ENCODE measurements at regions not wholly inside any gene's neighbourhood (a gene's known extent, or its start where the extent isn't known, plus 50 kb on each side); places are given as distances from the start of the nearest gene placed in this dataset.

- DNase-seq (ENCODE audit: low spot score), result no peak
Measured at GRCh38 chr2:122999821-123000220, 1025.3 kb upstream of the CNTNAP5 start.

GRCh38 chr2:123002660-123003248, 1022.3 kb upstream of the CNTNAP5 start:
- no peak for DNase-seq (ENCODE audit: low spot score)

- DNase-seq (ENCODE audit: low spot score), result no peak
Measured at GRCh38 chr2:123015186-123015585, 1009.9 kb upstream of the CNTNAP5 start.

- no peak for DNase-seq (ENCODE audit: low spot score)
Measured at GRCh38 chr2:123035541-123035940, 989.5 kb upstream of the CNTNAP5 start.

- DNase-seq (ENCODE audit: low spot score), result no peak
Measured at GRCh38 chr2:123036300-123036699, 988.8 kb upstream of the CNTNAP5 start.

GRCh38 chr2:123040506-123040905, 984.6 kb upstream of the CNTNAP5 start:
- DNase-seq (ENCODE audit: low spot score), result no peak

- DNase-seq (ENCODE audit: low spot score), result no peak
Measured at GRCh38 chr2:123043458-123043857, 981.6 kb upstream of the CNTNAP5 start.

- DNase-seq (ENCODE audit: low spot score), result no peak
Measured at GRCh38 chr2:123045713-123046112, 979.4 kb upstream of the CNTNAP5 start.

- DNase-seq (ENCODE audit: low spot score), result no peak
Measured at GRCh38 chr2:123047186-123047585, 977.9 kb upstream of the CNTNAP5 start.

- no peak for DNase-seq (ENCODE audit: low spot score)
Measured at GRCh38 chr2:123051136-123051535, 974.0 kb upstream of the CNTNAP5 start.

- DNase-seq (ENCODE audit: low spot score), result no peak
Measured at GRCh38 chr2:123061534-123061933, 963.6 kb upstream of the CNTNAP5 start.

- DNase-seq (ENCODE audit: low spot score), result no peak
Measured at GRCh38 chr2:123073371-123073770, 951.7 kb upstream of the CNTNAP5 start.

GRCh38 chr2:123073956-123074355, 951.1 kb upstream of the CNTNAP5 start:
- DNase-seq (ENCODE audit: low spot score), result no peak

GRCh38 chr2:123077101-123077500, 948.0 kb upstream of the CNTNAP5 start:
- DNase-seq (ENCODE audit: low spot score), result no peak

- no peak for DNase-seq (ENCODE audit: low spot score)
Measured at GRCh38 chr2:123080331-123080730, 944.8 kb upstream of the CNTNAP5 start.

GRCh38 chr2:123085484-123085883, 939.6 kb upstream of the CNTNAP5 start:
- DNase-seq (ENCODE audit: low spot score), result no peak

GRCh38 chr2:123086613-123087385, 938.3 kb upstream of the CNTNAP5 start:
- no peak for DNase-seq (ENCODE audit: low spot score)

GRCh38 chr2:123091471-123091870, 933.6 kb upstream of the CNTNAP5 start:
- DNase-seq (ENCODE audit: low spot score), result no peak

- DNase-seq (ENCODE audit: low spot score), result no peak
Measured at GRCh38 chr2:123093199-123093598, 931.9 kb upstream of the CNTNAP5 start.

GRCh38 chr2:123095219-123095835, 929.8 kb upstream of the CNTNAP5 start:
- DNase-seq (ENCODE audit: low spot score), result no peak

GRCh38 chr2:123098619-123099018, 926.5 kb upstream of the CNTNAP5 start:
- DNase-seq (ENCODE audit: low spot score), result no peak

- no peak for DNase-seq (ENCODE audit: low spot score)
Measured at GRCh38 chr2:123101434-123101833, 923.7 kb upstream of the CNTNAP5 start.

GRCh38 chr2:123103902-123104301, 921.2 kb upstream of the CNTNAP5 start:
- DNase-seq (ENCODE audit: low spot score), result no peak
